ENCODE measurements at regions not wholly inside any gene's neighbourhood (a gene's known extent, or its start where the extent isn't known, plus 50 kb on each side); places are given as distances from the start of the nearest gene placed in this dataset.

- no peak overlapping the region for H3K4me2 ChIP-seq (ENCODE audit: low read depth, low read length)
- H4K91ac ChIP-seq (ENCODE audit: insufficient read depth, low read depth, low read length): no peak overlapping the region
- no peaks in the 10 kb centered on the region for H3K9me3 ChIP-seq (ENCODE audit: control insufficient read depth, insufficient read depth, low read length)
- intact Hi-C loops (cut with micrococcal nuclease): no loop called here
- no peak overlapping the region for H2AFZ ChIP-seq (replicated peaks; ENCODE audit: low read length, poor library complexity)
- no peak overlapping the region for H3K18ac ChIP-seq (ENCODE audit: low read depth, low read length)
- no peak overlapping the region for H3K14ac ChIP-seq (replicated peaks; ENCODE audit: low read depth, low read length)
- no TSS peak for BruUV-seq (replicated peaks)
- no peaks in the 10 kb centered on the region for H3K36me3 ChIP-seq (ENCODE audit: control insufficient read depth, insufficient read depth, low read length)
- H3K4ac ChIP-seq (ENCODE audit: low read depth, low read length): no peak overlapping the region
- H2BK120ac ChIP-seq (ENCODE audit: low read depth, low read length): no peak overlapping the region
- no peak overlapping the region for H2AK5ac ChIP-seq (ENCODE audit: low read depth, low read length)
- H2BK20ac ChIP-seq (ENCODE audit: low read depth, low read length): no peak overlapping the region
- H3K27me3 ChIP-seq (ENCODE audit: control insufficient read depth, insufficient read depth, low read length): no peaks in the 10 kb centered on the region
- H3K27ac ChIP-seq (ENCODE audit: insufficient read depth, low read length): no peak overlapping the region
- no peak overlapping the region for H3K9ac ChIP-seq (ENCODE audit: low read depth, low read length)
- H3K9me1 ChIP-seq (ENCODE audit: insufficient read depth, low read length): no peaks in the 10 kb centered on the region
- WGBS, 2 experiments (ENCODE audit: extremely low coverage in 2 of 2, insufficient read length in 1 of 2): no CpG with 5 or more reads among the region's 2 CpGs
- TF ChIP-seq USF2 (IDR thresholded peaks at IDR 0.05; ENCODE audit: low read depth, low read length) (no peak), RCOR1 (IDR thresholded peaks at IDR 0.05; ENCODE audit: insufficient replicate concordance, low read length) (no peak), CEBPB (IDR thresholded peaks at IDR 0.05; ENCODE audit: low read depth, low read length) (no peak), NFE2L2 (IDR thresholded peaks at IDR 0.05; ENCODE audit: low read depth, low read length) (no peak), BHLHE40 (IDR thresholded peaks at IDR 0.05; ENCODE audit: low read depth, low read length) (no peak), RFX5 (IDR thresholded peaks at IDR 0.05; ENCODE audit: low read depth, low read length) (no peak), FOS (IDR thresholded peaks at IDR 0.05; ENCODE audit: low read depth, low read length) (no peak), MXI1 (IDR thresholded peaks at IDR 0.05; ENCODE audit: borderline replicate concordance, low read depth, low read length) (no peak), MAFK (IDR thresholded peaks at IDR 0.05; ENCODE audit: low read depth, low read length) (no peak), ELK1 (IDR thresholded peaks at IDR 0.05; ENCODE audit: borderline replicate concordance, low read depth, low read length) (no peak), RAD21 (IDR thresholded peaks at IDR 0.05; ENCODE audit: low read length) (no peak), CHD1 (IDR thresholded peaks at IDR 0.05; ENCODE audit: low read depth, low read length) (no peak), SMC3 (IDR thresholded peaks at IDR 0.05; ENCODE audit: low read depth, low read length) (no peak), CTCF (conservative IDR thresholded peaks at IDR 0.05; ENCODE audit: low read depth, low read length) (no peak), MAZ (IDR thresholded peaks at IDR 0.05; ENCODE audit: borderline replicate concordance, low read depth, low read length) (no peak), POLR2A (IDR thresholded peaks at IDR 0.05; ENCODE audit: low read depth, low read length) (no peak)
- H2BK15ac ChIP-seq (ENCODE audit: low read depth, low read length): no peak overlapping the region
- no peak overlapping the region for H2AK9ac ChIP-seq (replicated peaks; ENCODE audit: low read depth, low read length, poor library complexity)
- ChIA-PET POLR2A (ENCODE audit: unreplicated experiment) (no interaction called here), CTCF (no interaction called here)
- no peak overlapping the region for H2BK5ac ChIP-seq (ENCODE audit: low read depth, low read length, poor library complexity, severe bottlenecking)
- dilution Hi-C loops (cut with HindIII; ENCODE audit: low sequenced_read_pairs, unreplicated experiment): no loop called here
- no peak overlapping the region for H3K56ac ChIP-seq (ENCODE audit: extremely low read depth, insufficient read depth, low read length)
- in situ Hi-C loops (cut with MboI; ENCODE audit: low sequenced_read_pairs): no loop called here
- no peaks in the 10 kb centered on the region for H3K79me1 ChIP-seq (ENCODE audit: low read depth in 1 of 2, low read length in 2 of 2)
- no peak overlapping the region for H3K4me3 ChIP-seq (ENCODE audit: insufficient read depth, low read depth, low read length)
- no peaks in the 10 kb centered on the region for H4K20me1 ChIP-seq (ENCODE audit: insufficient read depth, low read length)
- DNase-seq: no peak
- H4K8ac ChIP-seq (ENCODE audit: low read depth in 2 of 2, low read length in 2 of 2): no peak overlapping the region
- H3K4me1 ChIP-seq (ENCODE audit: control insufficient read depth, insufficient read depth, low read length): no peaks in the 10 kb centered on the region
- ATAC-seq (ENCODE audit: low read depth): no peak
- H3K23ac ChIP-seq (ENCODE audit: low read depth, low read length): no peak overlapping the region
- H4K5ac ChIP-seq (ENCODE audit: low read depth, low read length): no peak overlapping the region
Measured at GRCh38 chr16:51807551-51807950, 656.5 kb upstream of the SALL1 start.

All from IMR-90 (cell line).